Fibroblast of mammary gland (primary cell): ENCODE measurements at regions not wholly inside any gene's neighbourhood (a gene's known extent, or its start where the extent isn't known, plus 50 kb on each side); places are given as distances from the start of the nearest gene placed in this dataset.

ENCODE experiments used
- DNase-seq: peaks from one replicate; pipeline ENCODE4 v3.0.0-alpha.2; 2010; ENCODE audit warnings: low read depth
- H3K4me3 ChIP-seq: 2 replicates; pipeline ENCODE4 v1.5.1; 2011; ENCODE audit warnings: low read depth, mild to moderate bottlenecking, low read length, moderate library complexity; ENCODE audit not compliant: control insufficient read depth
- CTCF ChIP-seq: conservative IDR thresholded peaks from 2 replicates; pipeline ENCODE4 v1.5.1; 2011; ENCODE audit warnings: low read depth, low read length, inconsistent platforms; ENCODE audit not compliant: control insufficient read depth, insufficient read depth

- no peak overlapping the region for H3K4me3 ChIP-seq
- DNase-seq, result no peak
- TF ChIP-seq CTCF, result no peak
Measured at GRCh38 chr10:47144525-47144924, 155.5 kb upstream of the GDF10 start.

GRCh38 chr10:47145290-47145934, 154.6 kb upstream of the GDF10 start:
- no peak for TF ChIP-seq CTCF
- no peak for DNase-seq
- no peak overlapping the region for H3K4me3 ChIP-seq

GRCh38 chr10:47146572-47146971, 153.4 kb upstream of the GDF10 start:
- no peak for TF ChIP-seq CTCF
- no peak for DNase-seq
- no peak overlapping the region for H3K4me3 ChIP-seq

- no peak overlapping the region for H3K4me3 ChIP-seq
- DNase-seq, result no peak
- no peak for TF ChIP-seq CTCF
Measured at GRCh38 chr10:47147186-47147585, 152.8 kb upstream of the GDF10 start.

- DNase-seq, result no peak
- TF ChIP-seq CTCF, result no peak
- no peak overlapping the region for H3K4me3 ChIP-seq
Measured at GRCh38 chr10:47150581-47150980, 149.4 kb upstream of the GDF10 start.

- no peak for TF ChIP-seq CTCF
- no peak for DNase-seq
Measured at GRCh38 chr10:47151920-47152319, 148.1 kb upstream of the GDF10 start.

More at GRCh38 chr10:47151920-47152319, 148.1 kb upstream of the GDF10 start:
- no peak overlapping the region for H3K4me3 ChIP-seq
